SU-DHL-6 (cell line): ENCODE measurements at regions not wholly inside any gene's neighbourhood (a gene's known extent, or its start where the extent isn't known, plus 50 kb on each side); places are given as distances from the start of the nearest gene placed in this dataset.

Experiments
- H2AFZ ChIP-seq: fragments of 200-600 bp; sonication (generic); 2 replicates; pipeline ENCODE4 v1.6.1; 2014; ENCODE audit warnings: low read depth, mild to moderate bottlenecking, moderate library complexity, mixed read lengths, antibody characterized with exemption, low read length; ENCODE audit not compliant: severe bottlenecking
- H3F3A ChIP-seq: fragments of 200-600 bp; shearing (Covaris generic); 2 replicates; pipeline ENCODE4 v1.6.0; 2016; ENCODE audit warnings: antibody characterized with exemption, mild to moderate bottlenecking; ENCODE audit not compliant: insufficient read depth
- H3K27ac ChIP-seq: fragments of 200-600 bp; sonication (generic); 2 replicates; pipeline ENCODE4 v1.5.1; 2016; ENCODE audit warnings: low read depth, mild to moderate bottlenecking, low read length, moderate library complexity, mixed read lengths
- H3K27me3 ChIP-seq: fragments of 200-600 bp; sonication (generic), shearing (Covaris generic); 2 replicates; pipeline ENCODE4 v1.6.0; 2014; ENCODE audit warnings: mild to moderate bottlenecking, low read length
- H3K36me3 ChIP-seq: fragments of 200-600 bp; sonication (generic); 2 replicates; pipeline ENCODE4 v1.6.1; 2014; ENCODE audit warnings: mild to moderate bottlenecking, low read length, mixed read lengths
- H3K4me2 ChIP-seq: fragments of 300-600, 200-600 bp; shearing (Covaris generic), sonication (generic); 2 replicates; pipeline ENCODE4 v1.6.0; 2014; ENCODE audit warnings: low read length, low read depth, mild to moderate bottlenecking; ENCODE audit not compliant: poor library complexity, severe bottlenecking
- H3K4me3 ChIP-seq: fragments of 200-600 bp; sonication (generic); 2 replicates; pipeline ENCODE4 v1.5.1; 2014; ENCODE audit warnings: antibody characterized with exemption, low read length, mild to moderate bottlenecking, mixed read lengths; ENCODE audit not compliant: insufficient read depth, poor library complexity, severe bottlenecking
- H3K79me2 ChIP-seq: fragments of 200-600 bp; sonication (generic); 2 replicates; pipeline ENCODE4 v1.6.1; 2014; ENCODE audit warnings: mild to moderate bottlenecking, low read length, moderate library complexity; ENCODE audit not compliant: insufficient read depth
- H3K9ac ChIP-seq: fragments of 200-600 bp; sonication (generic); 2 replicates; pipeline ENCODE4 v1.7.0; 2014; ENCODE audit warnings: mild to moderate bottlenecking, low read length
- H3K9me2 ChIP-seq: fragments of 200-600 bp; sonication (generic); replicated peaks from 2 replicates; pipeline ENCODE4 v1.6.1; 2014; ENCODE audit warnings: low read length; ENCODE audit not compliant: insufficient read depth
- H3K9me3 ChIP-seq: fragments of 200-600 bp; sonication (generic); 2 replicates; pipeline ENCODE4 v1.6.1; 2014; ENCODE audit warnings: low read length, mixed read lengths; ENCODE audit not compliant: insufficient read depth
- H4K20me1 ChIP-seq: fragments of 200-600 bp; sonication (generic); 2 replicates; pipeline ENCODE4 v1.6.1; 2014; ENCODE audit warnings: low read depth, mild to moderate bottlenecking, antibody characterized with exemption, low read length, moderate library complexity, mixed read lengths
- CTCF ChIP-seq: fragments of 200-600 bp; sonication (generic); IDR thresholded peaks from one replicate; pipeline ENCODE4 v1.5.1; 2017; ENCODE audit warnings: antibody characterized with exemption, mild to moderate bottlenecking, low read length, moderate library complexity; ENCODE audit not compliant: insufficient read depth, poor library complexity, severe bottlenecking
- EZH2phosphoT487 ChIP-seq: fragments of 200-600 bp; sonication (generic), shearing (Covaris generic); conservative IDR thresholded peaks from 2 replicates; pipeline ENCODE4 v1.6.1; 2018; ENCODE audit warnings: mild to moderate bottlenecking, antibody characterized with exemption, low read length, moderate library complexity, mixed read lengths

GRCh38 chr14:97180304-97181200 lies 383.4 kb downstream of the VRK1 start:
- Histone ChIP-seq H3K79me2 (no peaks in the 10 kb centered on the region), H2AFZ (no peak overlapping the region), H4K20me1 (no peaks in the 10 kb centered on the region), H3K36me3 (no peaks in the 10 kb centered on the region), H3K9me2 (no peaks in the 10 kb centered on the region), H3K9ac (no peak overlapping the region), H3K27me3 (no peaks in the 10 kb centered on the region), H3K4me2 (no peak overlapping the region), H3K4me3 (no peak overlapping the region), H3K27ac (no peak overlapping the region), H3K9me3 (no peaks in the 10 kb centered on the region), H3F3A (no peaks in the 10 kb centered on the region)
- no peak for TF ChIP-seq CTCF
- TF ChIP-seq EZH2phosphoT487 = no peak

GRCh38 chr14:97185186-97185585 lies 388.0 kb downstream of the VRK1 start:
- H4K20me1 ChIP-seq = no peaks in the 10 kb centered on the region
- no peaks in the 10 kb centered on the region for H3K79me2 ChIP-seq
- H3K9me3 ChIP-seq = no peaks in the 10 kb centered on the region
- no peaks in the 10 kb centered on the region for H3K9me2 ChIP-seq
- no peaks in the 10 kb centered on the region for H3K36me3 ChIP-seq
- H3K4me2 ChIP-seq = no peak overlapping the region
- H3K27me3 ChIP-seq = no peaks in the 10 kb centered on the region
- H3K4me3 ChIP-seq = no peak overlapping the region
- no peak overlapping the region for H3K27ac ChIP-seq
- no peaks in the 10 kb centered on the region for H3F3A ChIP-seq
- TF ChIP-seq EZH2phosphoT487 (no peak), CTCF (peak; percentile 13)
- no peak overlapping the region for H2AFZ ChIP-seq
- no peak overlapping the region for H3K9ac ChIP-seq

- Histone ChIP-seq H3K9me2 (no peaks in the 10 kb centered on the region), H3K4me2 (no peak overlapping the region), H2AFZ (no peak overlapping the region), H3K9ac (no peak overlapping the region), H3K4me3 (no peak overlapping the region), H3K36me3 (no peaks in the 10 kb centered on the region), H3K79me2 (no peaks in the 10 kb centered on the region), H3F3A (no peaks in the 10 kb centered on the region), H3K9me3 (no peaks in the 10 kb centered on the region), H3K27ac (no peak overlapping the region), H3K27me3 (no peaks in the 10 kb centered on the region), H4K20me1 (no peaks in the 10 kb centered on the region)
- TF ChIP-seq CTCF (no peak), EZH2phosphoT487 (no peak)
Measured at GRCh38 chr14:97187916-97188315, 390.7 kb downstream of the VRK1 start.
